ENCODE measurements at regions not wholly inside any gene's neighbourhood (a gene's known extent, or its start where the extent isn't known, plus 50 kb on each side); places are given as distances from the start of the nearest gene placed in this dataset.
A peak's percentile ranks its signal among the peaks of the same experiment; 100 is the strongest.
"Not testable (repeated sequence)": the region's sequence is repeated elsewhere in the genome, so short reads cannot be mapped to it uniquely, and the experiment has no call there.

GRCh38 chr15:69554279-69554961 is 101.8 kb downstream of the RPLP1 start:
- no peak for DNase-seq

- DNase-seq, result no peak
Observed at GRCh38 chr15:69555080-69555479, 102.5 kb downstream of the RPLP1 start.

- DNase-seq, result no peak
Observed at GRCh38 chr15:69556344-69556743, 103.7 kb downstream of the RPLP1 start.

- DNase-seq, result no peak
Observed at GRCh38 chr15:69557020-69557706, 104.5 kb downstream of the RPLP1 start.

- DNase-seq, result no peak
Observed at GRCh38 chr15:69557707-69558409, 105.2 kb downstream of the RPLP1 start.

- DNase-seq, result no peak
Observed at GRCh38 chr15:69559440-69560190, 107.0 kb downstream of the RPLP1 start.

- DNase-seq, result no peak
Observed at GRCh38 chr15:69561071-69561784, 108.6 kb downstream of the RPLP1 start.

- no peak for DNase-seq
Observed at GRCh38 chr15:69562116-69562515, 109.5 kb downstream of the RPLP1 start.

GRCh38 chr15:69562564-69562963 is 109.9 kb downstream of the RPLP1 start:
- DNase-seq, result no peak

GRCh38 chr15:69565066-69565655 is 112.5 kb downstream of the RPLP1 start:
- DNase-seq, result no peak

- DNase-seq, result not testable (repeated sequence)
Observed at GRCh38 chr15:69567238-69567760, 114.7 kb downstream of the RPLP1 start.

GRCh38 chr15:69568173-69569009 is 115.8 kb downstream of the RPLP1 start:
- no peak for DNase-seq

GRCh38 chr15:69570454-69570853 is 117.8 kb downstream of the RPLP1 start:
- no peak for DNase-seq

- DNase-seq, result no peak
Observed at GRCh38 chr15:69570997-69571396, 118.4 kb downstream of the RPLP1 start.

GRCh38 chr15:69573278-69573677 is 120.7 kb downstream of the RPLP1 start:
- not testable (repeated sequence) for DNase-seq

- peak; percentile 49 for DNase-seq
Observed at GRCh38 chr15:69573815-69574475, 121.3 kb downstream of the RPLP1 start.

GRCh38 chr15:69574506-69574905 is 121.9 kb downstream of the RPLP1 start:
- no peak for DNase-seq

- DNase-seq, result no peak
Observed at GRCh38 chr15:69575387-69575786, 122.8 kb downstream of the RPLP1 start.

- peak; percentile 75 for DNase-seq
Observed at GRCh38 chr15:69576035-69576526, 123.5 kb downstream of the RPLP1 start.

- no peak for DNase-seq
Observed at GRCh38 chr15:69576948-69577351, 124.3 kb downstream of the RPLP1 start.

Measured in stimulated activated CD4-positive, alpha-beta T cell treated with anti-CD3 and anti-CD28 coated beads, Interleukin-4, amount 100 ng/mL, for 1 hour (primary cell).